A549 (cell line): ENCODE measurements at regions not wholly inside any gene's neighbourhood (a gene's known extent, or its start where the extent isn't known, plus 50 kb on each side); places are given as distances from the start of the nearest gene placed in this dataset.

Experiments used
- ATAC-seq, 2 experiments: fragments of 200-7000 bp in 1 of 2; fragments of >200 bp in 1 of 2; cut with Nextera tagmentation in 1 of 2; cut with Tn5 transposase in 1 of 2; 3 replicates each; pipeline versions ENCODE4 v1.8.0 to v1.9.1; 2018 to 2020; ENCODE audit warnings: mild to moderate bottlenecking in 1 of 2, moderate library complexity in 1 of 2
- CTCF ChIA-PET: fragments of 300-600 bp; sonication (Branson Sonifier 250); formaldehyde crosslinking; extraction: SDS; loops from one replicate; lab custom pipeline; 2021; ENCODE audit warnings: antibody characterized with exemption, inconsistent platforms; lab: Yijun Ruan, JAX
- POLR2A ChIA-PET: fragments of 350-600 bp; formaldehyde crosslinking; extraction: SDS; loops from one replicate; lab custom pipeline; 2021; ENCODE audit warnings: antibody characterized with exemption, inconsistent platforms; lab: Yijun Ruan, JAX
- DNase-seq, 2 experiments: peaks; one replicate each; pipeline versions ENCODE4 v3.0.0 to v3.0.0-alpha.2; 2011 to 2016; ENCODE audit warnings: low read depth in 1 of 2, low spot score in 1 of 2
- FAIRE-seq: peaks from 2 replicates; lab custom pipeline; 2011; peaks lifted over from hg19 to GRCh38; lab: Jason Lieb, UNC
- H3K27ac ChIP-seq, 2 experiments: fragments of >200 bp; sonication (Bioruptor Twin); formaldehyde crosslinking; 3 replicates each; pipeline ENCODE4 v1.5.1; 2016 to 2017
- H3K4me1 ChIP-seq: fragments of >200 bp; sonication (Bioruptor Twin); formaldehyde crosslinking; 3 replicates; pipeline ENCODE4 v1.6.1; 2016
- H3K4me2 ChIP-seq: fragments of >200 bp; sonication (Bioruptor Twin); formaldehyde crosslinking; 3 replicates; pipeline ENCODE4 v1.6.1; 2016
- H3K4me3 ChIP-seq: fragments of >200 bp; sonication (Bioruptor Twin); formaldehyde crosslinking; 3 replicates; pipeline ENCODE4 v1.5.1; 2016
- H3K9me3 ChIP-seq: fragments of >200 bp; sonication (Bioruptor Twin); formaldehyde crosslinking; 3 replicates; pipeline ENCODE4 v1.6.1; 2016
- ATOH8 ChIP-seq: fragments of 250-450 bp; sonication (Bioruptor Pico); IDR thresholded peaks from 2 replicates; pipeline ENCODE4 v1.5.0; 2020; ENCODE audit warnings: low read depth, mild to moderate bottlenecking, moderate library complexity
- BCL3 ChIP-seq: fragments of >200 bp; sonication (Bioruptor Twin); formaldehyde crosslinking; IDR thresholded peaks from 3 replicates; pipeline ENCODE4 v1.6.1; 2016
- BHLHE40 ChIP-seq: IDR thresholded peaks from 2 replicates; pipeline ENCODE4 v1.6.1; 2012; ENCODE audit warnings: low read depth, low read length, inconsistent platforms
- CEBPB ChIP-seq, 2 experiments: fragments of >200 bp in 1 of 2; sonication (Bioruptor Twin) in 1 of 2; formaldehyde crosslinking in 1 of 2; IDR thresholded peaks; 2 replicates each; pipeline ENCODE4 v1.6.1; 2012 to 2016
- CHD2 ChIP-seq: fragments of 150-350 bp; IDR thresholded peaks from 2 replicates; pipeline ENCODE4 v1.6.1; 2014; ENCODE audit warnings: low read length; ENCODE audit not compliant: partially characterized antibody
- CHD4 ChIP-seq: fragments of 200-600 bp; sonication (generic); IDR thresholded peaks from 2 replicates; pipeline ENCODE4 v1.6.1; 2016; ENCODE audit warnings: antibody characterized with exemption, mild to moderate bottlenecking, borderline replicate concordance
- E2F6 ChIP-seq: IDR thresholded peaks from 2 replicates; pipeline ENCODE4 v1.6.1; 2012; ENCODE audit warnings: low read depth, borderline replicate concordance
- EHF ChIP-seq: fragments of 250-450 bp; sonication (Bioruptor Pico); IDR thresholded peaks from 2 replicates; pipeline ENCODE4 v1.5.0; 2020; ENCODE audit warnings: mild to moderate bottlenecking
- EP300 ChIP-seq, 2 experiments: fragments of >200 bp; sonication (Bioruptor Twin); formaldehyde crosslinking; IDR thresholded peaks; 2 replicates in 1 of 2; 3 replicates in 1 of 2; pipeline ENCODE4 v1.6.1; 2016 to 2017
- ESRRA ChIP-seq: fragments of 150-350 bp; IDR thresholded peaks from 2 replicates; pipeline ENCODE4 v1.6.1; 2014; ENCODE audit warnings: mild to moderate bottlenecking, low read length, borderline replicate concordance
- FOXS1 ChIP-seq: fragments of 250-450 bp; sonication (Bioruptor Pico); IDR thresholded peaks from 2 replicates; pipeline ENCODE4 v1.5.0; 2020; ENCODE audit warnings: mild to moderate bottlenecking, moderate library complexity
- GATA3 ChIP-seq: IDR thresholded peaks from 2 replicates; pipeline ENCODE4 v1.6.1; 2012; ENCODE audit warnings: borderline replicate concordance
- HDAC2 ChIP-seq: fragments of 200-600 bp; sonication (generic); IDR thresholded peaks from 2 replicates; pipeline ENCODE4 v1.6.1; 2016
- HES2 ChIP-seq: fragments of >200 bp; sonication (Bioruptor Twin); formaldehyde crosslinking; IDR thresholded peaks from 2 replicates; pipeline ENCODE4 v1.6.1; 2016
- HOXB13 ChIP-seq: fragments of 250-450 bp; sonication (Bioruptor Pico); IDR thresholded peaks from 2 replicates; pipeline ENCODE4 v1.5.0; 2020; ENCODE audit warnings: low read depth, mild to moderate bottlenecking, moderate library complexity
- HOXB5 ChIP-seq: fragments of 250-450 bp; sonication (Bioruptor Pico); IDR thresholded peaks from 2 replicates; pipeline ENCODE4 v1.5.0; 2020; ENCODE audit warnings: mild to moderate bottlenecking, moderate library complexity
- MAFK ChIP-seq: fragments of 450-650 bp; IDR thresholded peaks from 2 replicates; pipeline ENCODE4 v1.6.1; 2014; ENCODE audit not compliant: partially characterized antibody
- MAZ ChIP-seq: fragments of 150-350 bp; IDR thresholded peaks from 2 replicates; pipeline ENCODE4 v1.6.1; 2014; ENCODE audit warnings: antibody characterized with exemption, low read depth, low read length, borderline replicate concordance
- MYC ChIP-seq: IDR thresholded peaks from 2 replicates; pipeline ENCODE4 v1.6.1; 2012; ENCODE audit warnings: mild to moderate bottlenecking, inconsistent platforms, low read length, improper control_type of control experiment, borderline replicate concordance
- POLR2AphosphoS2 ChIP-seq: conservative IDR thresholded peaks from 2 replicates; pipeline ENCODE4 v1.6.1; 2012; ENCODE audit warnings: low read length, improper control_type of control experiment, inconsistent platforms
- RARB ChIP-seq: fragments of 250-450 bp; sonication (Bioruptor Pico); IDR thresholded peaks from 2 replicates; pipeline ENCODE4 v1.8.0; 2021; ENCODE audit warnings: mild to moderate bottlenecking, moderate library complexity
- RCOR1 ChIP-seq: fragments of 150-350 bp; IDR thresholded peaks from 2 replicates; pipeline ENCODE4 v1.6.1; 2014; ENCODE audit warnings: antibody characterized with exemption, low read length, low read depth
- RFX5 ChIP-seq: fragments of 450-650 bp; IDR thresholded peaks from 2 replicates; pipeline ENCODE4 v1.7.1; 2014; ENCODE audit warnings: antibody characterized with exemption, mild to moderate bottlenecking, moderate library complexity
- USF2 ChIP-seq: fragments of 450-650 bp; IDR thresholded peaks from 2 replicates; pipeline ENCODE4 v1.6.1; 2014; ENCODE audit warnings: antibody characterized with exemption
- ZNF302 ChIP-seq: fragments of 250-450 bp; sonication (Bioruptor Pico); IDR thresholded peaks from 2 replicates; pipeline ENCODE4 v1.9.0; 2021; ENCODE audit warnings: inconsistent platforms, mild to moderate bottlenecking, moderate library complexity
- WGBS: methylation state at CpG from one replicate; pipeline ENCODE4 v1.1.6; 2017; ENCODE audit errors: missing lambda C conversion rate; 5-methylcytosine and 5-hydroxymethylcytosine counted together

GRCh38 chr11:10990160-10990559, 132.3 kb upstream of the ZBED5 start:
- ATAC-seq (peak; percentile 55 to 58; a peak in 5 of 6 replicates), DNase-seq (peak in 1 of 2 experiments; percentile 42), FAIRE-seq (no peak)
- CTCF ChIA-PET: interaction anchor here (0.7 to 2.0 kb wide), 8 partner anchors 9 to 798 kb away, joined by 3 to 6 read pairs (median 3); no protein-coding TSS in a partner anchor
- H3K4me1 ChIP-seq: peaks cover 33% of the 10 kb centered on the region
- H3K27ac ChIP-seq: peak overlapping the region; percentile 85 to 93
- peak overlapping the region; percentile 56 for H3K4me2 ChIP-seq
- H3K9me3 ChIP-seq: peaks cover 15% of the 10 kb centered on the region; the same call in 2 of the 3 replicates
- no peak overlapping the region for H3K4me3 ChIP-seq
- 66% methylated on average over 4 of the region's 4 CpGs for WGBS
- TF ChIP-seq MAFK (peak; percentile 71), HES2 (no peak), EHF (CRISPR knock-in tag) (no peak), CHD2 (no peak), CEBPB (IDR thresholded peaks at IDR 0.05) (no peak), GATA3 (no peak), RCOR1 (no peak), ESRRA (no peak), HOXB13 (CRISPR knock-in tag) (0 out of 2 replicates have a peak, but pooled peaks have one; percentile 59)
- TF ChIP-seq, all 56 proteins: peak for 2
- POLR2A ChIA-PET: interaction anchor here (1.9 kb wide), 1 partner anchor 181 kb away, joined by 4 read pairs; the partner anchor contains the start of gene EIF4G2

- Histone ChIP-seq H3K4me1 (peaks cover 36% of the 10 kb centered on the region), H3K27ac (peak overlapping the region in 1 of 2 experiments; percentile 27; a peak in 1 of 6 replicates), H3K4me3 (no peak overlapping the region), H3K4me2 (no peak overlapping the region)
- CTCF ChIA-PET: interaction anchor here (1.5 to 1.7 kb wide), 3 partner anchors 9 to 52 kb away, joined by 3 to 8 read pairs (median 5); no protein-coding TSS in a partner anchor
- no peak for TF ChIP-seq ESRRA
- TF ChIP-seq RFX5: no peak
- TF ChIP-seq RARB (CRISPR knock-in tag): no peak
- TF ChIP-seq FOXS1 (CRISPR knock-in tag): no peak
- TF ChIP-seq EP300 (IDR thresholded peaks at IDR 0.05): no peak
- no peak for TF ChIP-seq CHD4
- TF ChIP-seq BHLHE40: no peak
- TF ChIP-seq ATOH8 (CRISPR knock-in tag): no peak
- no peak for TF ChIP-seq E2F6
- no peak for TF ChIP-seq USF2
- no peak for TF ChIP-seq CHD2
- TF ChIP-seq ZNF302: no peak
- TF ChIP-seq, all 56 proteins: peak for 0
- H3K9me3 ChIP-seq: no peaks in the 10 kb centered on the region
- DNase-seq (no peak), FAIRE-seq (no peak), ATAC-seq (no peak)
- WGBS: 94% methylated on average over 2 of the region's 2 CpGs
- POLR2A ChIA-PET: no interaction called here
Observed at GRCh38 chr11:10986006-10986405, 128.2 kb upstream of the ZBED5 start.

GRCh38 chr11:10984742-10985141, 126.9 kb upstream of the ZBED5 start:
- ChIA-PET POLR2A (no interaction called here), CTCF (interaction anchor here (0.7 to 2.2 kb wide), 8 partner anchors 7 to 803 kb away, joined by 3 to 10 read pairs (median 6); no protein-coding TSS in a partner anchor)
- FAIRE-seq (no peak), ATAC-seq (no peak), DNase-seq (no peak)
- Histone ChIP-seq H3K4me2 (no peak overlapping the region), H3K4me1 (peaks cover 23% of the 10 kb centered on the region), H3K9me3 (no peaks in the 10 kb centered on the region), H3K27ac (no peak overlapping the region), H3K4me3 (no peak overlapping the region)
- TF ChIP-seq HDAC2 (no peak), MYC (no peak), POLR2AphosphoS2 (no peak), CHD4 (no peak), HOXB5 (CRISPR knock-in tag) (no peak), MAZ (no peak), RFX5 (no peak), BCL3 (no peak)
- 81% methylated on average over 5 of the region's 5 CpGs for WGBS
